ENCODE measurements at regions not wholly inside any gene's neighbourhood (a gene's known extent, or its start where the extent isn't known, plus 50 kb on each side); places are given as distances from the start of the nearest gene placed in this dataset.
A peak's percentile ranks its signal among the peaks of the same experiment; 100 is the strongest.
"Not testable (repeated sequence)": the region's sequence is repeated elsewhere in the genome, so short reads cannot be mapped to it uniquely, and the experiment has no call there.

DNA sequence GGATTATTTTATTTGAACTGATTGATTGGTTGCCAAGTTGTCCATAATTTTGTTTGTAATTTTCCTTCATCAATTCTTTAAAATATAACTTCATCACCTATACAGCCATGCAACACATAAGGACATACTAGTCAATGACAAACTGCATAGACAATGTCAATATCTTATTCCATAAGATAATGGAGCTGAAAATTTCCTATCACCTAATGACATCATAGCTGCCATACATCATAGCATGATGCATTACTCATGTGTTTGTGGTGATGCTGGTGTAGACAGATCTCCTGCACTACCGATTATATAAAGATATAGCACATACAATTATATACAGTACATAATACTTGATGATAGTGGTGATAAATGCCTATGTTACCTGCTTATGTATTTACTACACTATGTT is 369.8 kb upstream of the NT5C1B start:
- TF ChIP-seq POLR2A (IDR thresholded peaks at IDR 0.05) (no peak), CTCF (IDR thresholded peaks at IDR 0.05) (no peak)

GRCh38 chr2:18957909-18958308 is 368.5 kb upstream of the NT5C1B start:
- no peak for DNase-seq
- no peak overlapping the region for H3K27ac ChIP-seq
- TF ChIP-seq CTCF (IDR thresholded peaks at IDR 0.05), result no peak
- no peak for TF ChIP-seq POLR2A (IDR thresholded peaks at IDR 0.05)
- intact Hi-C loops (cut with DNase I; ENCODE audit: low total_unique reads), result no loop called here
- no peaks in the 10 kb centered on the region for H3K9me3 ChIP-seq
- H3K27me3 ChIP-seq, result no peaks in the 10 kb centered on the region
- no peaks in the 10 kb centered on the region for H3K4me1 ChIP-seq
- H3K36me3 ChIP-seq, result no peaks in the 10 kb centered on the region
- H3K4me3 ChIP-seq, result no peak overlapping the region

More for the DNA sequence above, 369.8 kb upstream of the NT5C1B start:
- DNase-seq, result no peak
- Histone ChIP-seq H3K9me3 (no peaks in the 10 kb centered on the region), H3K27me3 (no peaks in the 10 kb centered on the region), H3K27ac (no peak overlapping the region), H3K36me3 (no peaks in the 10 kb centered on the region), H3K4me3 (no peak overlapping the region), H3K4me1 (no peaks in the 10 kb centered on the region)
- intact Hi-C loops (cut with DNase I; ENCODE audit: low total_unique reads), result no loop called here

DNA sequence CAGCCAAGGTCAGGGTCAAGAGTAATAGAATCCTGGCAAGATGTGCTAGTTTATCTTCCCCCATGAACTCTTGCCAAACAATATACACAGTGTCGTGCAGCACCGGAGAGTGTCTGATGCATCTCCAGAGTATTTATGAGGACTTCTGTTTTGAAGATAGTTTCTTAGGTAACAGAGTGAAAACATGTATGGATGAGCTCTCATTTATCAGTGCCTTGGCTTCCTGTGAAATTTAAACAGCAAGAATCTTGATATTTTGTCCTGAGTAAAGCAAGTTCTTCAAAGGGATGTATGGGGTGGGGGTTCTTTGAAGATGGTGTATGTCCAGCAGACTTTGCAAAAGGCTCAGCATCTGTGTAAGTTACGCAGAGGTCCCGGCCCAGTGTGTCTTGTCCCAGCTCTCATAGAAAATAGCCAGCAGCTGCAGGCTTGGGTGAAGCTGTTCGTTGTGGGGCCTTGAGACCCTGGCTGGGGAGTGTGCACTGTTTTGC is 361.0 kb upstream of the NT5C1B start:
- TF ChIP-seq POLR2A (IDR thresholded peaks at IDR 0.05) (no peak), CTCF (IDR thresholded peaks at IDR 0.05) (no peak)
- Histone ChIP-seq H3K27me3 (no peaks in the 10 kb centered on the region), H3K36me3 (no peaks in the 10 kb centered on the region), H3K9me3 (no peaks in the 10 kb centered on the region), H3K27ac (peak overlapping the region in 1 of 2 donors; percentile 19), H3K4me3 (no peak overlapping the region), H3K4me1 (peaks cover 0 to 6% of the 10 kb centered on the region in 2 donors)
- intact Hi-C loops (cut with DNase I; ENCODE audit: low total_unique reads), result no loop called here
- DNase-seq, result no peak

DNA sequence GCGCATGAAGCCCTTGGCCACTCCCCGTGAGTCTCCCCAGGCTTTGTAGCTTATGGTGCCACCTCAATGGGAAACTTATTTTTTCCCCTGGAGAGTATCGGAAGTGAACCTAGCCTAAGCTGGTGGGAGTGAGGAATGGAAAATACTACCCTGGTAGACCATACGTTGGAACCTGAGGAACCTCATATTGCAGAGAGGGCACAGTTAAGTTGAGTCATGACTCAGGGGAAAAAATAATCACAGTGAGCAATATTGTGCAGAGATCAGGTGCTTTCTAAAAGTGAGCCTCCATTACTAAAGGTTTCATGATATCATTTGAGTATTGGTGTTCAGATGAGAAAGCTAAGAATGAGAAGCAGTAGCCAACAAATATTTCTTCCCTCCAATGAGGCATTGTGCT is 360.5 kb upstream of the NT5C1B start:
- Histone ChIP-seq H3K9me3 (no peaks in the 10 kb centered on the region), H3K4me3 (no peak overlapping the region), H3K27ac (peak overlapping the region in 1 of 2 donors; percentile 19), H3K4me1 (peaks cover 0 to 6% of the 10 kb centered on the region in 2 donors), H3K27me3 (no peaks in the 10 kb centered on the region), H3K36me3 (no peaks in the 10 kb centered on the region)
- DNase-seq, result no peak
- TF ChIP-seq POLR2A (IDR thresholded peaks at IDR 0.05) (no peak), CTCF (IDR thresholded peaks at IDR 0.05) (no peak)
- intact Hi-C loops (cut with DNase I; ENCODE audit: low total_unique reads), result no loop called here

- Histone ChIP-seq H3K9me3 (no peaks in the 10 kb centered on the region), H3K36me3 (no peaks in the 10 kb centered on the region), H3K4me1 (no peaks in the 10 kb centered on the region), H3K27ac (no peak overlapping the region), H3K27me3 (no peaks in the 10 kb centered on the region), H3K4me3 (no peak overlapping the region)
- intact Hi-C loops (cut with DNase I; ENCODE audit: low total_unique reads), result no loop called here
- no peak for TF ChIP-seq CTCF (IDR thresholded peaks at IDR 0.05)
- TF ChIP-seq POLR2A (IDR thresholded peaks at IDR 0.05), result no peak
- DNase-seq, result no peak
Observed at GRCh38 chr2:18940184-18940583, 350.8 kb upstream of the NT5C1B start.

- H3K4me3 ChIP-seq; H3K9me3 ChIP-seq; H3K27ac ChIP-seq; H3K4me1 ChIP-seq; H3K27me3 ChIP-seq; H3K36me3 ChIP-seq; intact Hi-C loops (cut with DNase I; ENCODE audit: low total_unique reads); DNase-seq: not testable (repeated sequence)
Observed at GRCh38 chr2:18939740-18940139, 350.4 kb upstream of the NT5C1B start.
